SK-N-SH treated with all-trans-retinoic acid at 6 μM for 48 hours (cell line): ENCODE measurements at regions not wholly inside any gene's neighbourhood (a gene's known extent, or its start where the extent isn't known, plus 50 kb on each side); places are given as distances from the start of the nearest gene placed in this dataset.

Experiments
- ARNTL ChIP-seq: fragments of 450-650 bp; formaldehyde crosslinking; IDR thresholded peaks from 2 replicates; pipeline ENCODE4 v1.5.0; 2020; ENCODE audit warnings: low read depth, mild to moderate bottlenecking, moderate library complexity, borderline replicate concordance
- CSDC2 ChIP-seq: fragments of 250-450 bp; sonication (Bioruptor Pico); IDR thresholded peaks from 2 replicates; pipeline ENCODE4 v1.5.0; 2020; ENCODE audit warnings: mild to moderate bottlenecking, moderate library complexity
- ESRRG ChIP-seq: fragments of 250-450 bp; sonication (Bioruptor Pico); IDR thresholded peaks from 2 replicates; pipeline ENCODE4 v1.6.1; 2021; ENCODE audit warnings: mild to moderate bottlenecking
- GLIS3 ChIP-seq: fragments of 250-450 bp; sonication (Bioruptor Pico); IDR thresholded peaks from 2 replicates; pipeline ENCODE4 v1.5.0; 2020; ENCODE audit warnings: mild to moderate bottlenecking, moderate library complexity
- ISL1 ChIP-seq: fragments of 250-450 bp; sonication (Bioruptor Pico); IDR thresholded peaks from 2 replicates; pipeline ENCODE4 v2.1.2; 2022; ENCODE audit warnings: mild to moderate bottlenecking, moderate library complexity
- RARB ChIP-seq: fragments of 250-450 bp; sonication (Bioruptor Pico); IDR thresholded peaks from 2 replicates; pipeline ENCODE4 v1.8.0; 2021; ENCODE audit warnings: mild to moderate bottlenecking, moderate library complexity
- SNAI2 ChIP-seq: fragments of 250-450 bp; sonication (Bioruptor Pico); IDR thresholded peaks from 2 replicates; pipeline ENCODE4 v1.5.0; 2020; ENCODE audit warnings: mild to moderate bottlenecking, moderate library complexity
- TOX ChIP-seq: fragments of 250-450 bp; sonication (Bioruptor Pico); IDR thresholded peaks from 2 replicates; pipeline ENCODE4 v1.8.0; 2021; ENCODE audit warnings: mild to moderate bottlenecking, moderate library complexity, borderline replicate concordance
- ZFP3 ChIP-seq: fragments of 250-450 bp; sonication (Bioruptor Pico); IDR thresholded peaks from 2 replicates; pipeline ENCODE4 v1.5.0; 2020; ENCODE audit warnings: mild to moderate bottlenecking, moderate library complexity
- ZNF565 ChIP-seq: fragments of 450-650 bp; formaldehyde crosslinking; conservative IDR thresholded peaks from 2 replicates; pipeline ENCODE4 v1.5.0; 2020; ENCODE audit warnings: low read depth, mild to moderate bottlenecking, moderate library complexity
- TF ChIP-seq, protein P1 (sequence below): fragments of 250-450 bp; sonication (Bioruptor Pico); IDR thresholded peaks from 2 replicates; pipeline ENCODE4 v1.8.0; 2020; ENCODE audit warnings: mild to moderate bottlenecking, moderate library complexity, borderline replicate concordance
- TF ChIP-seq, protein P2 (sequence below): fragments of 250-450 bp; sonication (Bioruptor Pico); IDR thresholded peaks from 2 replicates; pipeline ENCODE4 v1.5.1; 2020; ENCODE audit warnings: low read depth, mild to moderate bottlenecking, moderate library complexity
- TF ChIP-seq, protein P3 (sequence below): fragments of 250-450 bp; sonication (Bioruptor Pico); IDR thresholded peaks from 2 replicates; pipeline ENCODE4 v1.8.0; 2021; ENCODE audit warnings: low read depth, mild to moderate bottlenecking, moderate library complexity, borderline replicate concordance

DNA sequence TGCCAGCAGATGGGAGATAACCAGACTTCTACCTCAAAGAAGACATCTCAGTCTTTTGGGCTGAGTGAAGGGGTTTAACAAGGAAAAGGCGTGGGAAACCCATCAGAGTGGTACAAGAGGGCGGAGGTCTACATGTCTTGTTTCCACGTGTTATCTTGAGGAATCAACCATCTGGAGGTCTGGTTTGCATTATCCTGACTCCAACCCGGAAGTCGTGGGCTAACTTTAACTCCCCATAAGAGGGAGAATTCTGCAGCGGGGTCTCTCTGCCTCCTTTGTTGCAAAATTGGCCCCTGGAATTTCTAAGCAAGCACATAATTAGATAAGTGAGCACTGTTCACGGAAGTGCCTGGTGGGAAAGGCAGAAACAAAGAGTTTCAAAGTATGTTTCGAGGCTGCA, 398.7 kb upstream of the C16orf82 start:
- TF ChIP-seq ISL1 (no peak), ZNF565 (CRISPR knock-in tag) (no peak), SNAI2 (CRISPR knock-in tag) (no peak), TOX (CRISPR knock-in tag) (no peak), RARB (CRISPR knock-in tag) (no peak), CSDC2 (no peak), ESRRG (CRISPR knock-in tag) (no peak), ZFP3 (CRISPR knock-in tag) (no peak), ARNTL (no peak), GLIS3 (CRISPR knock-in tag) (no peak)
- TF ChIP-seq, protein P1, sequence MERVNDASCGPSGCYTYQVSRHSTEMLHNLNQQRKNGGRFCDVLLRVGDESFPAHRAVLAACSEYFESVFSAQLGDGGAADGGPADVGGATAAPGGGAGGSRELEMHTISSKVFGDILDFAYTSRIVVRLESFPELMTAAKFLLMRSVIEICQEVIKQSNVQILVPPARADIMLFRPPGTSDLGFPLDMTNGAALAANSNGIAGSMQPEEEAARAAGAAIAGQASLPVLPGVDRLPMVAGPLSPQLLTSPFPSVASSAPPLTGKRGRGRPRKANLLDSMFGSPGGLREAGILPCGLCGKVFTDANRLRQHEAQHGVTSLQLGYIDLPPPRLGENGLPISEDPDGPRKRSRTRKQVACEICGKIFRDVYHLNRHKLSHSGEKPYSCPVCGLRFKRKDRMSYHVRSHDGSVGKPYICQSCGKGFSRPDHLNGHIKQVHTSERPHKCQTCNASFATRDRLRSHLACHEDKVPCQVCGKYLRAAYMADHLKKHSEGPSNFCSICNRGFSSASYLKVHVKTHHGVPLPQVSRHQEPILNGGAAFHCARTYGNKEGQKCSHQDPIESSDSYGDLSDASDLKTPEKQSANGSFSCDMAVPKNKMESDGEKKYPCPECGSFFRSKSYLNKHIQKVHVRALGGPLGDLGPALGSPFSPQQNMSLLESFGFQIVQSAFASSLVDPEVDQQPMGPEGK = no peak
- TF ChIP-seq, protein P2, sequence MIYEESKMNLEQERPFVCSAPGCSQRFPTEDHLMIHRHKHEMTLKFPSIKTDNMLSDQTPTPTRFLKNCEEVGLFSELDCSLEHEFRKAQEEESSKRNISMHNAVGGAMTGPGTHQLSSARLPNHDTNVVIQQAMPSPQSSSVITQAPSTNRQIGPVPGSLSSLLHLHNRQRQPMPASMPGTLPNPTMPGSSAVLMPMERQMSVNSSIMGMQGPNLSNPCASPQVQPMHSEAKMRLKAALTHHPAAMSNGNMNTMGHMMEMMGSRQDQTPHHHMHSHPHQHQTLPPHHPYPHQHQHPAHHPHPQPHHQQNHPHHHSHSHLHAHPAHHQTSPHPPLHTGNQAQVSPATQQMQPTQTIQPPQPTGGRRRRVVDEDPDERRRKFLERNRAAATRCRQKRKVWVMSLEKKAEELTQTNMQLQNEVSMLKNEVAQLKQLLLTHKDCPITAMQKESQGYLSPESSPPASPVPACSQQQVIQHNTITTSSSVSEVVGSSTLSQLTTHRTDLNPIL (CRISPR knock-in tag) = no peak
- TF ChIP-seq, protein P3, sequence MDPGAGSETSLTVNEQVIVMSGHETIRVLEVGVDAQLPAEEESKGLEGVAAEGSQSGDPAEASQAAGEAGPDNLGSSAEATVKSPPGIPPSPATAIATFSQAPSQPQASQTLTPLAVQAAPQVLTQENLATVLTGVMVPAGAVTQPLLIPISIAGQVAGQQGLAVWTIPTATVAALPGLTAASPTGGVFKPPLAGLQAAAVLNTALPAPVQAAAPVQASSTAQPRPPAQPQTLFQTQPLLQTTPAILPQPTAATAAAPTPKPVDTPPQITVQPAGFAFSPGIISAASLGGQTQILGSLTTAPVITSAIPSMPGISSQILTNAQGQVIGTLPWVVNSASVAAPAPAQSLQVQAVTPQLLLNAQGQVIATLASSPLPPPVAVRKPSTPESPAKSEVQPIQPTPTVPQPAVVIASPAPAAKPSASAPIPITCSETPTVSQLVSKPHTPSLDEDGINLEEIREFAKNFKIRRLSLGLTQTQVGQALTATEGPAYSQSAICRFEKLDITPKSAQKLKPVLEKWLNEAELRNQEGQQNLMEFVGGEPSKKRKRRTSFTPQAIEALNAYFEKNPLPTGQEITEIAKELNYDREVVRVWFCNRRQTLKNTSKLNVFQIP (CRISPR knock-in tag) = no peak
